ENCODE measurements at regions not wholly inside any gene's neighbourhood (a gene's known extent, or its start where the extent isn't known, plus 50 kb on each side); places are given as distances from the start of the nearest gene placed in this dataset.
A peak's percentile ranks its signal among the peaks of the same experiment; 100 is the strongest.

- Mint-ChIP-seq H3K27me3 (ENCODE audit: low read depth) (peaks cover 2% of the 10 kb centered on the region; the same call in 1 of the 2 replicates), H3K4me3 (no peak overlapping the region), H3K9me3 (no peaks in the 10 kb centered on the region), H3K27ac (no peak overlapping the region; a peak in 1 of 7 replicates), H3K4me1 (no peaks in the 10 kb centered on the region), H3K36me3 (ENCODE audit: insufficient read depth in 1 of 3, low read depth in 3 of 3) (no peaks in the 10 kb centered on the region)
- no peaks in the 10 kb centered on the region for H3K4me1 ChIP-seq (ENCODE audit: insufficient read depth, low read length)
- H3K79me1 ChIP-seq (ENCODE audit: insufficient read depth, low read depth, low read length, poor library complexity, severe bottlenecking): no peaks in the 10 kb centered on the region
- H2BK120ac ChIP-seq (ENCODE audit: low read depth, low read length, poor library complexity, severe bottlenecking): no peak overlapping the region
- no peak overlapping the region for H3K23ac ChIP-seq (ENCODE audit: insufficient read length, low read depth, low read length)
- no peak overlapping the region for H3K27ac ChIP-seq (ENCODE audit: insufficient read length, low read depth, low read length)
- WGBS (ENCODE audit: extremely low coverage, insufficient read length, low lambda C conversion rate): no CpG with 5 or more reads among the region's 3 CpGs
- H2AFZ ChIP-seq (ENCODE audit: low read length): no peak overlapping the region
- H2BK5ac ChIP-seq (ENCODE audit: insufficient read length, low read length): no peak overlapping the region
- no peak overlapping the region for H3K18ac ChIP-seq (ENCODE audit: insufficient read length, low read depth, low read length)
- no peak overlapping the region for H2AK5ac ChIP-seq (ENCODE audit: insufficient read length, low read length)
- H3K4me2 ChIP-seq (ENCODE audit: insufficient read depth, insufficient read length, low read length): no peak overlapping the region
- no peak overlapping the region for H4K91ac ChIP-seq (ENCODE audit: insufficient read length, low read depth, low read length)
- DNase-seq: no peak
- H4K8ac ChIP-seq (replicated peaks; ENCODE audit: insufficient read length, low read depth, low read length): no peak overlapping the region
- no peak overlapping the region for H3T11ph ChIP-seq (ENCODE audit: low read length)
- no peaks in the 10 kb centered on the region for H4K20me1 ChIP-seq (ENCODE audit: control insufficient read depth, insufficient read depth, insufficient read length)
- no peak overlapping the region for H3K4ac ChIP-seq (ENCODE audit: low read depth, low read length)
- peak overlapping the region; percentile 25; the same call in 1 of the 2 replicates for H3K14ac ChIP-seq (ENCODE audit: insufficient read depth, low read length)
- no peak overlapping the region for H2BK20ac ChIP-seq (ENCODE audit: low read depth, low read length, poor library complexity, severe bottlenecking)
- H3K56ac ChIP-seq (ENCODE audit: insufficient read length, low read depth, low read length): no peak overlapping the region
- TF ChIP-seq CTCF (conservative IDR thresholded peaks at IDR 0.05): no peak
- H4K5ac ChIP-seq (ENCODE audit: insufficient read length, low read depth, low read length): no peak overlapping the region
- no peaks in the 10 kb centered on the region for H3K27me3 ChIP-seq (ENCODE audit: insufficient read depth, low read length)
- H3K79me2 ChIP-seq (ENCODE audit: insufficient read depth, low read length): no peaks in the 10 kb centered on the region
- no peaks in the 10 kb centered on the region for H3K9me3 ChIP-seq (ENCODE audit: control insufficient read depth, low read depth, low read length)
- no peak overlapping the region for H2BK12ac ChIP-seq (ENCODE audit: insufficient read length, low read depth, low read length)
- no peak overlapping the region for H2BK15ac ChIP-seq (ENCODE audit: low read depth, low read length)
- H3K23me2 ChIP-seq (ENCODE audit: insufficient read length, low read depth, low read length, poor library complexity, severe bottlenecking): no peaks in the 10 kb centered on the region
- H3K9ac ChIP-seq (ENCODE audit: extremely low read depth, insufficient read length, low read length): no peak overlapping the region
Measured at GRCh38 chr18:30694773-30695172, 347.8 kb downstream of the DSC3 start.
